Activated CD4-positive, alpha-beta T cell treated with anti-CD3 and anti-CD28 coated beads, Interleukin-2, amount 10 ng/mL, durations not matched to agents 7 days and 5 days (primary cell): ENCODE measurements at regions not wholly inside any gene's neighbourhood (a gene's known extent, or its start where the extent isn't known, plus 50 kb on each side); places are given as distances from the start of the nearest gene placed in this dataset.

Experiments used
- CTCF ChIA-PET: fragments of 350-600 bp; sonication (Branson Sonifier 250); formaldehyde crosslinking; loops from one replicate; lab custom pipeline; 2021; ENCODE audit warnings: antibody characterized with exemption; lab: Charles Lee
- POLR2A ChIA-PET: fragments of 350-600 bp; sonication (Branson Sonifier 250); formaldehyde crosslinking; loops from one replicate; lab custom pipeline; 2021; ENCODE audit warnings: antibody characterized with exemption; lab: Charles Lee
- DNase-seq: peaks from one replicate; pipeline ENCODE4 v3.0.0-alpha.2; 2020
- H3K27ac Mint-ChIP-seq: one replicate; pipeline ENCODE4 v1.8.0; 2021; ENCODE audit warnings: mild to moderate bottlenecking, moderate library complexity, mixed read lengths
- H3K27me3 Mint-ChIP-seq: one replicate; pipeline ENCODE4 v1.8.0; 2021; ENCODE audit warnings: mixed read lengths
- H3K36me3 Mint-ChIP-seq: one replicate; pipeline ENCODE4 v1.8.0; 2021; ENCODE audit warnings: low read depth, mixed read lengths
- H3K4me1 Mint-ChIP-seq: one replicate; pipeline ENCODE4 v1.8.0; 2021; ENCODE audit warnings: mixed read lengths
- H3K4me3 Mint-ChIP-seq: one replicate; pipeline ENCODE4 v1.8.0; 2021; ENCODE audit warnings: mild to moderate bottlenecking, moderate library complexity, mixed read lengths
- H3K9me3 Mint-ChIP-seq: one replicate; pipeline ENCODE4 v1.8.0; 2021; ENCODE audit warnings: mixed read lengths

DNA sequence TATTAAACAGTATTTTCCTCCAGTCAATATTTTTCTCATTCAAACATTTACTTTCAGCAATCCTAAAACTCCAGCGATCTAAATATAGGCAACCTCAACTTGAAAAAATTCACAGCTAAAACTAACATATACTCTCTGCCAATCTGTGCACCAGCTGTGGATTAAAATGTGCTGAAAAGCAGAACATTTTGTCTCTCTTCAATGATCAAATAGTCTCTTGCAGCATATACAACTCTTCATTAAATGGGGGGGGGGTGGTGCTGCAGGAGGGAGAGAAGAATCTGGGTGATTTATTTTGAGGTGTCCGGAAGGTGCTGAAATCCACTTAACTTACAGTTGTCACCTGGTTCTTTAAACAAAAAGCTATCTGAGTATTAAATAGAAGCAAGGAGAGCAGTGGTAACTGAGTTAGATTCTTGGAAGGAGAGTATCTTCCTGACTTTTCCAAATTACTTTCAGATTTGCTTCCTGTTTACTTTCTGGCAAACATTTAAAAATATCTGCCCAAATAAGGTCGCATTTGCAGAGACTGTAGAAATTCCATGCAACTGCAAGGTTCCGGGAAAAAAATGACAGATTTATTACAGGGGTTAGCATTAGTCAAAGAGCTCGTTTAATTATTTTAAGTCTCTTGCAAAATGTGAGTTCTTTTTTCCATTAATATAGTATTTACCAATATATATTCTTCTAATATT lies 904.7 kb upstream of the ACVR2A start:
- no peaks in the 10 kb centered on the region for H3K27me3 Mint-ChIP-seq
- no peaks in the 10 kb centered on the region for H3K4me1 Mint-ChIP-seq
- ChIA-PET CTCF (no interaction called here), POLR2A (no interaction called here)
- H3K27ac Mint-ChIP-seq = no peak overlapping the region
- peaks cover 2% of the 10 kb centered on the region for H3K9me3 Mint-ChIP-seq
- no peak for DNase-seq
- no peaks in the 10 kb centered on the region for H3K36me3 Mint-ChIP-seq
- H3K4me3 Mint-ChIP-seq = no peak overlapping the region

DNA sequence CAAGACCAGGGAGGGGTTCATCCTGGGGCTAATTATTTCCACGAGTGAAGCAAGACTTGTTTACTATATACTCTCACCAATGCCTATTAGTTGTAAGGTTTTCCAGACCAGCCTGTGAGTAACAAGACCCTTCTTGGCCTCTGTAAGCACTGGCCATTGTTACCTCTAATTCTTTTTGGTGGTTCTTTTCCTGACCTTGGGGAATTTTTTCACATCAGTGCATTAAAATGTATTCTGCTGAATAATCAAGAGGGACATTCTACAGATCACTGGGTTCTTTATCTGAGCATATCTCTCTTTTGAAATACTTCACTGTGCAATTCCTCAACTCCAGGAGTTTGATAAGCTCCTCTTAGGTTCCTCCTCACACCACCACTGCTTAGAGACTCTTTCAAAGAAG lies 909.9 kb upstream of the ACVR2A start:
- Mint-ChIP-seq H3K27ac (no peak overlapping the region), H3K9me3 (peaks cover 2% of the 10 kb centered on the region), H3K27me3 (no peaks in the 10 kb centered on the region), H3K4me1 (no peaks in the 10 kb centered on the region), H3K4me3 (no peak overlapping the region), H3K36me3 (no peaks in the 10 kb centered on the region)
- CTCF ChIA-PET = no interaction called here
- DNase-seq = no peak
- POLR2A ChIA-PET = no interaction called here

DNA sequence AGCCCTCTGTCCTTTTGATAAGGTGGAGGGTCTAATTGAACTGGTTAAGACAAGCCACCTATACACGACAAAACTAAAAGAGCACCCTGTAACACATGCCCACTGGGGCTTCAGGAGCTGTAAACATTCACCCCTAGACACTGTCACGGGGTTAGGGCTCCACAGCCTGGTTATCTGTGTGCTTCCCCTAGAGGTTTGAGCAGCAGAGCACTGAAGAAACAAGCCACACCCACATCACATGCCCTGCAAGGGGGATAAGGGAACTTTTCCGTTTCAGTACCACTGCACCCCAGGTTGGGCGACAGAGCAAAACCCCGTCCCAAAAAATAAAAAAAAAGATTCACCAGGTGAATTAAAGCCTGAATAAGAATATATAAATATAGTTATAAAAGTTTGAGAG lies 913.7 kb upstream of the ACVR2A start:
- CTCF ChIA-PET = no interaction called here
- H3K27ac Mint-ChIP-seq = no peak overlapping the region
- no peak overlapping the region for H3K4me3 Mint-ChIP-seq
- POLR2A ChIA-PET = no interaction called here
- H3K36me3 Mint-ChIP-seq = no peaks in the 10 kb centered on the region
- no peaks in the 10 kb centered on the region for H3K9me3 Mint-ChIP-seq
- no peak for DNase-seq
- no peaks in the 10 kb centered on the region for H3K27me3 Mint-ChIP-seq
- H3K4me1 Mint-ChIP-seq = no peaks in the 10 kb centered on the region

- H3K36me3 Mint-ChIP-seq = no peaks in the 10 kb centered on the region
- H3K4me3 Mint-ChIP-seq = no peak overlapping the region
- DNase-seq = no peak
- ChIA-PET POLR2A (no interaction called here), CTCF (no interaction called here)
- H3K9me3 Mint-ChIP-seq = no peaks in the 10 kb centered on the region
- H3K27me3 Mint-ChIP-seq = no peaks in the 10 kb centered on the region
- no peak overlapping the region for H3K27ac Mint-ChIP-seq
- H3K4me1 Mint-ChIP-seq = no peaks in the 10 kb centered on the region
Observed at GRCh38 chr2:146927080-146927711, 917.6 kb upstream of the ACVR2A start.

- H3K36me3 Mint-ChIP-seq = no peaks in the 10 kb centered on the region
Observed at GRCh38 chr2:146918280-146918679, 926.5 kb upstream of the ACVR2A start.

GRCh38 chr2:146917431-146918042 lies 927.3 kb upstream of the ACVR2A start:
- Mint-ChIP-seq H3K4me1 (no peaks in the 10 kb centered on the region), H3K27ac (no peak overlapping the region), H3K4me3 (no peak overlapping the region), H3K27me3 (no peaks in the 10 kb centered on the region), H3K9me3 (no peaks in the 10 kb centered on the region), H3K36me3 (no peaks in the 10 kb centered on the region)
- no peak for DNase-seq
- POLR2A ChIA-PET = no interaction called here
- CTCF ChIA-PET = no interaction called here

More at GRCh38 chr2:146918280-146918679, 926.5 kb upstream of the ACVR2A start:
- Mint-ChIP-seq H3K27ac (no peak overlapping the region), H3K27me3 (no peaks in the 10 kb centered on the region), H3K9me3 (no peaks in the 10 kb centered on the region), H3K4me1 (no peaks in the 10 kb centered on the region), H3K4me3 (no peak overlapping the region)
- DNase-seq = no peak
- POLR2A ChIA-PET = no interaction called here
- CTCF ChIA-PET = interaction anchor here (0.6 kb wide), 1 partner anchor 17 kb away, joined by 4 read pairs; no protein-coding TSS in a partner anchor

DNA sequence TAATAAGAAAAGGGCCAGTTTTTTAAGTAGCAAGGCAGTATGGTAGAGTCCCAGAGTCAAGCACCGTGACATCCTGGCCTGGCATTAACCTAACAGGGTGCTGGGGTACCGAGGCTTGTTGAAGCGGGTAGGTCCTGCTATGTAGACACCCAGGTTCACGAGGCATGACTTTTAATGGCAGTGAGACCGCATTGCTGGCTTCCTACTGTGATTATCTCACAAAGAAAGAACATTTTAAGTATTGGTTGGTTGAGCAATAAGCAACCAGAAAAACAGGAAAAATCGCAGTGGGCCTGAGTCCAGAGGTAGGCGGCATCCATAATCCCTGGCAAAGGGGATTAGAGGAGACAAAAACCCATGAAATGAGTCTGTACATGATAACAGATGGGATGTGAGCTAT lies 927.9 kb upstream of the ACVR2A start:
- Mint-ChIP-seq H3K36me3 (no peaks in the 10 kb centered on the region), H3K27me3 (no peaks in the 10 kb centered on the region), H3K27ac (no peak overlapping the region), H3K9me3 (no peaks in the 10 kb centered on the region), H3K4me3 (no peak overlapping the region), H3K4me1 (no peaks in the 10 kb centered on the region)
- POLR2A ChIA-PET = no interaction called here
- no peak for DNase-seq
- CTCF ChIA-PET = no interaction called here

- CTCF ChIA-PET = no interaction called here
- POLR2A ChIA-PET = no interaction called here
- no peaks in the 10 kb centered on the region for H3K27me3 Mint-ChIP-seq
- H3K4me1 Mint-ChIP-seq = no peaks in the 10 kb centered on the region
- H3K9me3 Mint-ChIP-seq = no peaks in the 10 kb centered on the region
- no peaks in the 10 kb centered on the region for H3K36me3 Mint-ChIP-seq
- H3K4me3 Mint-ChIP-seq = no peak overlapping the region
- H3K27ac Mint-ChIP-seq = no peak overlapping the region
- DNase-seq = no peak
Observed at GRCh38 chr2:146913476-146913875, 931.4 kb upstream of the ACVR2A start.

DNA sequence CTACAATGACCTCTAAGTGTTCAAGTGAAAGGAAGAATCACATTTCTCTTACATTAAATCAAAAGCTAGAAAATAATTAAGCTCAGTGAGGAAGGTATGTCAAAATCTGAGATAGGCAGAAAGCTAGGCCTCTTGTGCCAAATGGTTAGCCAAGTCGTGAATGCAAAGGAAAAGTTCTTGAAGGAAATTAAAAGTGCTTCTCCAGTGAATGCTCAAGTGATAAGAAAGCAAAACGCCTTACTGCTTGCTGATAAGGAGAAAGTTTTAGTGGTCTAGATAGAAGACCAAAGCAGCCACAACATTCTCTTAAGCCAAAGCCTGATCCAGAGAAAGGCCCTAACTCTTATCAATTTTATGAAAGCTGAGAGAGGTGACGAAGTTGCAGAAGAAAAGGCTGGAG lies 932.3 kb upstream of the ACVR2A start:
- no peak for DNase-seq
- no peaks in the 10 kb centered on the region for H3K36me3 Mint-ChIP-seq
- CTCF ChIA-PET = no interaction called here
- no peaks in the 10 kb centered on the region for H3K27me3 Mint-ChIP-seq
- H3K27ac Mint-ChIP-seq = no peak overlapping the region
- POLR2A ChIA-PET = no interaction called here
- H3K4me1 Mint-ChIP-seq = no peaks in the 10 kb centered on the region
- no peaks in the 10 kb centered on the region for H3K9me3 Mint-ChIP-seq
- H3K4me3 Mint-ChIP-seq = no peak overlapping the region

DNA sequence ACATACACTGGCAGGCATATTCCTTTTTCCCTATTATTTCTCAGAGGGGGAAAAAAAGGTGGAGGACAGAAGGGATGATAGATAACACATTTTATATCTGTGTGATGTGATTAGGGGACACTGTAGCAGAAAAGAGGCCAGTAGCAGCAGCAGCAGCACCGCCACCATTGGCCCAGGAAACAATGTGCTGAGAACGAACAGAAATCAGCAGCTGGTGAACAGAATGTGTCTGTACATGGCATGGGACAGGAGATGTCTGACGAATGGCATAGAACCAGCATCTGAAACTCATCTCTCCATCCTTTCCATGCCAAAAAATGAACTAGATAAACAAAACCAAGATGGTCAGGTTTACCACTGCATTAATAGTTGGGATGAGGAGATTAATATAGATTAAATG lies 936.1 kb upstream of the ACVR2A start:
- Mint-ChIP-seq H3K27ac (no peak overlapping the region), H3K27me3 (no peaks in the 10 kb centered on the region), H3K4me1 (no peaks in the 10 kb centered on the region), H3K9me3 (no peaks in the 10 kb centered on the region), H3K4me3 (no peak overlapping the region), H3K36me3 (no peaks in the 10 kb centered on the region)
- ChIA-PET POLR2A (no interaction called here), CTCF (no interaction called here)
- DNase-seq = no peak

- Mint-ChIP-seq H3K9me3 (no peaks in the 10 kb centered on the region), H3K4me3 (no peak overlapping the region)
- POLR2A ChIA-PET = no interaction called here
Observed at GRCh38 chr2:146898083-146898482, 946.7 kb upstream of the ACVR2A start.

GRCh38 chr2:146894514-146894913 lies 950.3 kb upstream of the ACVR2A start:
- Mint-ChIP-seq H3K36me3 (no peaks in the 10 kb centered on the region), H3K27me3 (no peaks in the 10 kb centered on the region), H3K9me3 (no peaks in the 10 kb centered on the region), H3K4me1 (no peaks in the 10 kb centered on the region), H3K27ac (no peak overlapping the region), H3K4me3 (no peak overlapping the region)
- DNase-seq = no peak
- ChIA-PET CTCF (no interaction called here), POLR2A (no interaction called here)

More at GRCh38 chr2:146898083-146898482, 946.7 kb upstream of the ACVR2A start:
- Mint-ChIP-seq H3K36me3 (no peaks in the 10 kb centered on the region), H3K27me3 (no peaks in the 10 kb centered on the region), H3K27ac (no peak overlapping the region), H3K4me1 (no peaks in the 10 kb centered on the region)
- CTCF ChIA-PET = no interaction called here
- no peak for DNase-seq

DNA sequence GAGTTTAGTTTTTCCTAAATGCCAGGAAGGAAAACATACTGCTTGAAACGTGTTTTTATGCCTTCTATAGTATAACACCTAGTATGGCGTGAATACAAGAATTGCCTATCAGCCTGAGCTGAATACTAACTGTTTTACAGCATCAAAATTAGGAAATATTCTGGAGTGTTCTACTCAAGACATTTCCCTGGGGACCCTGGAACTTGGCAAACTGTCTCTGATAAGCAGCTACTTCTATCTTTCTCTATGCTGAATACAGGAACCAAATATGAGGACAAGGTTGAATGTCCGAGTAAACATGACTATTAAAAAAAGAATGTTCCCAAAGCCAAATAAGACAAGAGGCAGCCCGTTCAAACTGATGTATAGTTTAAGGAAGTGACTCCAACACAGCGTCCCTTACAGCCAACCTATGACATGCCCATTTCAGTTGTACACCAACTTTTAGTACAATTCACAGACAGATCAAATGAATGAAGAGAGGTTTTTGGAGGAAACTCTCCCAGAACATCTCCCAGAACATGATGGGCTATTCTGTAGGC lies 951.3 kb upstream of the ACVR2A start:
- ChIA-PET CTCF (no interaction called here), POLR2A (no interaction called here)
- no peak for DNase-seq
- Mint-ChIP-seq H3K27me3 (no peaks in the 10 kb centered on the region), H3K27ac (no peak overlapping the region), H3K4me3 (no peak overlapping the region), H3K9me3 (no peaks in the 10 kb centered on the region), H3K36me3 (no peaks in the 10 kb centered on the region), H3K4me1 (no peaks in the 10 kb centered on the region)
